Epithelial cell of proximal tubule (primary cell): ENCODE measurements at regions not wholly inside any gene's neighbourhood (a gene's known extent, or its start where the extent isn't known, plus 50 kb on each side); places are given as distances from the start of the nearest gene placed in this dataset.
"Not testable (repeated sequence)": the region's sequence is repeated elsewhere in the genome, so short reads cannot be mapped to it uniquely, and the experiment has no call there.

Experiments
- DNase-seq: peaks from one replicate; pipeline ENCODE4 v3.0.0-alpha.2; 2011; ENCODE audit warnings: low read depth
- H3K4me3 ChIP-seq: 2 replicates; pipeline ENCODE4 v1.5.1; 2011; ENCODE audit warnings: low read depth, mild to moderate bottlenecking, low read length
- CTCF ChIP-seq: conservative IDR thresholded peaks from 2 replicates; pipeline ENCODE4 v1.5.1; 2012; ENCODE audit warnings: low read depth, mild to moderate bottlenecking, low read length

GRCh38 chr2:215863687-215864086 is 149.7 kb downstream of the MREG start:
- H3K4me3 ChIP-seq = no peak overlapping the region
- DNase-seq = no peak
- TF ChIP-seq CTCF = no peak

GRCh38 chr2:215862351-215862771 is 151.0 kb downstream of the MREG start:
- DNase-seq = no peak
- no peak overlapping the region for H3K4me3 ChIP-seq
- TF ChIP-seq CTCF = no peak

- H3K4me3 ChIP-seq = no peak overlapping the region
- TF ChIP-seq CTCF = no peak
- DNase-seq = no peak
Measured at GRCh38 chr2:215861607-215862350, 151.6 kb downstream of the MREG start.

- no peak for TF ChIP-seq CTCF
- H3K4me3 ChIP-seq = no peak overlapping the region
- no peak for DNase-seq
Measured at GRCh38 chr2:215856080-215856479, 157.3 kb downstream of the MREG start.

GRCh38 chr2:215855308-215855707 is 158.0 kb downstream of the MREG start:
- not testable (repeated sequence) for H3K4me3 ChIP-seq, DNase-seq

- DNase-seq = no peak
- no peak for TF ChIP-seq CTCF
- H3K4me3 ChIP-seq = no peak overlapping the region
Measured at GRCh38 chr2:215854008-215854407, 159.3 kb downstream of the MREG start.

GRCh38 chr2:215851696-215852095 is 161.7 kb downstream of the MREG start:
- no peak for DNase-seq
- no peak for TF ChIP-seq CTCF
- H3K4me3 ChIP-seq = no peak overlapping the region

- no peak for DNase-seq
- TF ChIP-seq CTCF = no peak
- H3K4me3 ChIP-seq = no peak overlapping the region
Measured at GRCh38 chr2:215851082-215851481, 162.3 kb downstream of the MREG start.
